Sigmoid colon (tissue), 4 donors: ENCODE measurements at regions not wholly inside any gene's neighbourhood (a gene's known extent, or its start where the extent isn't known, plus 50 kb on each side); places are given as distances from the start of the nearest gene placed in this dataset.

Source experiments
- EP300 ChIP-seq, 4 donors: sonication (generic); formaldehyde crosslinking; IDR thresholded peaks; one replicate each; pipeline ENCODE4 v1.6.1; 2017; ENCODE audit warnings: antibody characterized with exemption in 4 of 4
- POLR2AphosphoS5 ChIP-seq, 4 donors: sonication (generic); formaldehyde crosslinking; IDR thresholded peaks; one replicate each; pipeline ENCODE4 v1.6.1; 2017; ENCODE audit warnings: antibody characterized with exemption in 4 of 4
- TF ChIP-seq, protein P1 (sequence below), 4 experiments: fragments of 450-650 bp in 3 of 4; fragments of 200-600 bp in 1 of 4; IDR thresholded peaks; one replicate each; pipeline ENCODE4 v1.5.1; 2016 to 2019; ENCODE audit warnings: antibody characterized with exemption in 4 of 4, mild to moderate bottlenecking in 3 of 4, moderate library complexity in 2 of 4

DNA sequence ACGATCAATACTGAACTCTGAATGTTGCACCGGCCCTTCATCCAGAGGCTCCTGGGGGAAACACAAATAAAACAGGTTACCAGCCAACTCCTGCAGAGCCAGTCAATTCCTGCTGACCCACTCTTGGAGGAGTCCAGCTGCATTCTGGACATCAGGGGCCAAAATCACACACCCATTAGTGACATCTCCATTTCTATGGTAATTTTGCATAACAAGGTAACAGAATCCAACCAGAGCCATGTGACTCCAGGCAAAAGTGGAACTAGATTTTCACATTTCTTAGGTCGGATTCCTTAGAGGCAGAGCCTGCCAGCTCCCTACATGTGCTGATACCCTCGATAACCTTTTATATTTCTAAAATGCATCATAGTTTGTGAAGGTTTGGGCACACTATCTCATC is 119.2 kb upstream of the CTNNB1 start:
- TF ChIP-seq, protein P1, sequence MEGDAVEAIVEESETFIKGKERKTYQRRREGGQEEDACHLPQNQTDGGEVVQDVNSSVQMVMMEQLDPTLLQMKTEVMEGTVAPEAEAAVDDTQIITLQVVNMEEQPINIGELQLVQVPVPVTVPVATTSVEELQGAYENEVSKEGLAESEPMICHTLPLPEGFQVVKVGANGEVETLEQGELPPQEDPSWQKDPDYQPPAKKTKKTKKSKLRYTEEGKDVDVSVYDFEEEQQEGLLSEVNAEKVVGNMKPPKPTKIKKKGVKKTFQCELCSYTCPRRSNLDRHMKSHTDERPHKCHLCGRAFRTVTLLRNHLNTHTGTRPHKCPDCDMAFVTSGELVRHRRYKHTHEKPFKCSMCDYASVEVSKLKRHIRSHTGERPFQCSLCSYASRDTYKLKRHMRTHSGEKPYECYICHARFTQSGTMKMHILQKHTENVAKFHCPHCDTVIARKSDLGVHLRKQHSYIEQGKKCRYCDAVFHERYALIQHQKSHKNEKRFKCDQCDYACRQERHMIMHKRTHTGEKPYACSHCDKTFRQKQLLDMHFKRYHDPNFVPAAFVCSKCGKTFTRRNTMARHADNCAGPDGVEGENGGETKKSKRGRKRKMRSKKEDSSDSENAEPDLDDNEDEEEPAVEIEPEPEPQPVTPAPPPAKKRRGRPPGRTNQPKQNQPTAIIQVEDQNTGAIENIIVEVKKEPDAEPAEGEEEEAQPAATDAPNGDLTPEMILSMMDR (IDR thresholded peaks at IDR 0.05), result no peak
- TF ChIP-seq EP300 (IDR thresholded peaks at IDR 0.05) (no peak), POLR2AphosphoS5 (IDR thresholded peaks at IDR 0.05) (no peak)
